Upper lobe of left lung (tissue), 4 donors: ENCODE measurements at regions not wholly inside any gene's neighbourhood (a gene's known extent, or its start where the extent isn't known, plus 50 kb on each side); places are given as distances from the start of the nearest gene placed in this dataset.
"Not testable (repeated sequence)": the region's sequence is repeated elsewhere in the genome, so short reads cannot be mapped to it uniquely, and the experiment has no call there.

Experiments
- POLR2AphosphoS5 ChIP-seq, 2 donors: sonication (generic); formaldehyde crosslinking; IDR thresholded peaks; one replicate each; pipeline ENCODE4 v1.5.1; 2017; ENCODE audit warnings: antibody characterized with exemption in 2 of 2
- TF ChIP-seq, protein P1 (sequence below), 6 experiments: fragments of 450-650 bp in 4 of 6; fragments of 200-600 bp in 2 of 6; sonication (generic) in 2 of 6; IDR thresholded peaks; one replicate each; pipeline ENCODE4 v1.5.1; 2016 to 2019; ENCODE audit warnings: antibody characterized with exemption in 6 of 6

DNA sequence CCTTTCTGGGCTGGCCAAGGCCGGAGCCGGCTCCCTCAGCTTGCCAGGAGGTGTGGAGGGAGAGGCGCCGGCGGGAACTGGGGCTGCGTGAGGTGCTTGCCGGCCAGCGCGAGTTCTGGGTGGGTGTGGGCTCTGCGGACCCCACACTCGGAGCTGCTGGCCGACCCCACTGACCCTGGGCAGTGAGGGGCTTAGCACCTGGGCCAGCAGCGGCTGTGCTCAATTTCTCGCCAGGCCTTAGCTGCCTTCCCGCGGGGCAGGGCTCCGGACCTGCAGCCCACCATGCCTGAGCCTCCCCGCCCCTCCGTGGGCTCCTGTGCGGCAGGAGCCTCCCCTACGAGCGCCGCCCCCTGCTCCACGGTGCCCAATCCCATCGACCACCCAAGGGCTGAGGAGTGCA, 103.4 kb upstream of the JCAD start:
- TF ChIP-seq POLR2AphosphoS5 (IDR thresholded peaks at IDR 0.05) = not testable (repeated sequence)
- TF ChIP-seq, protein P1, sequence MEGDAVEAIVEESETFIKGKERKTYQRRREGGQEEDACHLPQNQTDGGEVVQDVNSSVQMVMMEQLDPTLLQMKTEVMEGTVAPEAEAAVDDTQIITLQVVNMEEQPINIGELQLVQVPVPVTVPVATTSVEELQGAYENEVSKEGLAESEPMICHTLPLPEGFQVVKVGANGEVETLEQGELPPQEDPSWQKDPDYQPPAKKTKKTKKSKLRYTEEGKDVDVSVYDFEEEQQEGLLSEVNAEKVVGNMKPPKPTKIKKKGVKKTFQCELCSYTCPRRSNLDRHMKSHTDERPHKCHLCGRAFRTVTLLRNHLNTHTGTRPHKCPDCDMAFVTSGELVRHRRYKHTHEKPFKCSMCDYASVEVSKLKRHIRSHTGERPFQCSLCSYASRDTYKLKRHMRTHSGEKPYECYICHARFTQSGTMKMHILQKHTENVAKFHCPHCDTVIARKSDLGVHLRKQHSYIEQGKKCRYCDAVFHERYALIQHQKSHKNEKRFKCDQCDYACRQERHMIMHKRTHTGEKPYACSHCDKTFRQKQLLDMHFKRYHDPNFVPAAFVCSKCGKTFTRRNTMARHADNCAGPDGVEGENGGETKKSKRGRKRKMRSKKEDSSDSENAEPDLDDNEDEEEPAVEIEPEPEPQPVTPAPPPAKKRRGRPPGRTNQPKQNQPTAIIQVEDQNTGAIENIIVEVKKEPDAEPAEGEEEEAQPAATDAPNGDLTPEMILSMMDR (IDR thresholded peaks at IDR 0.05) = not testable (repeated sequence)
